Mucosa of descending colon (tissue), 3 donors: ENCODE measurements at regions not wholly inside any gene's neighbourhood (a gene's known extent, or its start where the extent isn't known, plus 50 kb on each side); places are given as distances from the start of the nearest gene placed in this dataset.

ENCODE experiments used
- ATAC-seq: fragments of 200-7000 bp; cut with Tn5 transposase; one replicate; pipeline ENCODE4 v1.9.1; 2020; ENCODE audit warnings: mild to moderate bottlenecking, moderate library complexity
- DNase-seq, 3 donors: peaks; one replicate each; pipeline ENCODE4 v3.0.0-alpha.2; 2020
- H3K36me3 ChIP-seq: fragments of 200-600 bp; one replicate; pipeline ENCODE4 v1.8.0; 2021; ENCODE audit warnings: low read depth, mild to moderate bottlenecking
- H3K4me1 ChIP-seq: fragments of 200-600 bp; one replicate; pipeline ENCODE4 v1.8.0; 2021; ENCODE audit warnings: low read depth, mild to moderate bottlenecking
- H3K4me3 ChIP-seq: fragments of 200-600 bp; one replicate; pipeline ENCODE4 v1.8.0; 2021; ENCODE audit warnings: mild to moderate bottlenecking
- H3K9me3 ChIP-seq: fragments of 200-600 bp; one replicate; pipeline ENCODE4 v1.8.0; 2021; ENCODE audit warnings: mild to moderate bottlenecking
- CTCF ChIP-seq: fragments of 200-600 bp; IDR thresholded peaks from one replicate; pipeline ENCODE4 v1.8.0; 2022; ENCODE audit warnings: antibody characterized with exemption, mild to moderate bottlenecking
- intact Hi-C, 2 donors: fragments of 100-400 bp; cut with DNase I in 1 of 2; cut with micrococcal nuclease in 1 of 2; formaldehyde crosslinking; loops; one replicate each; pipeline versions ENCODE4 v1.11.0 to v1.11.1; 2022; cut with DNase I, micrococcal nuclease
- donor health status: DM: no; HTN: no; CAD: no; lungs with moderate emphysema.
- donor health status: DM: no; HTN: no; CAD: no.
- donor health status: DM: no; HTN: yes; CAD: no.

GRCh38 chr2:196391149-196391479 lies 219.7 kb upstream of the STK17B start:
- no peaks in the 10 kb centered on the region for H3K36me3 ChIP-seq
- no peak overlapping the region for H3K4me3 ChIP-seq
- no peak for DNase-seq
- no peaks in the 10 kb centered on the region for H3K4me1 ChIP-seq
- intact Hi-C loops: no loop called here
- no peak for TF ChIP-seq CTCF
- no peak for ATAC-seq
- no peaks in the 10 kb centered on the region for H3K9me3 ChIP-seq

DNA sequence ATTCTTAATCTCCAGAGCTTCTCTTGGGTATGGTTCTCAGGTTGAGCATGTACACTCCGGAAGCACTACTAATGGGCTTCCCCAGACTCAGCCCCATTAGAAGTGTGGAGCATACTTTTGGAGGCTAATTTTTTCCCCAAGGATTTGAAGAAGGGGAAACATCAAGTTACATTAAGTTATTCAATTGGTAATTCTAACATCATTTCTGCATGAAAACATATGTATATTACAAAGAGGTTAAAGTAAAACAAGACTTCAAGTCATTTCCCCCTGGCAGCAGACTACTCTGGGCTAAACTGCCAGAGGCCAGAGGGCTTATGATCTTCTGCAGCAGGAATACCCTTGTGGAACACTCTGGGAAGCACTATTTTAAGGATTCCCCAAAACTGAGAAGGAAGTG lies 227.7 kb upstream of the STK17B start:
- no peak for ATAC-seq
- Histone ChIP-seq H3K4me3 (no peak overlapping the region), H3K4me1 (no peaks in the 10 kb centered on the region), H3K36me3 (no peaks in the 10 kb centered on the region), H3K9me3 (no peaks in the 10 kb centered on the region)
- no peak for TF ChIP-seq CTCF
- intact Hi-C loops: no loop called here
- no peak for DNase-seq

GRCh38 chr2:196399722-196400691 lies 228.6 kb upstream of the STK17B start:
- TF ChIP-seq CTCF: no peak
- Histone ChIP-seq H3K9me3 (no peaks in the 10 kb centered on the region), H3K4me1 (no peaks in the 10 kb centered on the region), H3K4me3 (no peak overlapping the region), H3K36me3 (no peaks in the 10 kb centered on the region)
- ATAC-seq: no peak
- DNase-seq: no peak
- intact Hi-C loops: no loop called here

GRCh38 chr2:196403471-196403870 lies 232.1 kb upstream of the STK17B start:
- intact Hi-C loops: no loop called here
- no peaks in the 10 kb centered on the region for H3K4me1 ChIP-seq
- H3K36me3 ChIP-seq: no peaks in the 10 kb centered on the region
- ATAC-seq: no peak
- no peaks in the 10 kb centered on the region for H3K9me3 ChIP-seq
- no peak overlapping the region for H3K4me3 ChIP-seq
- no peak for TF ChIP-seq CTCF
- no peak for DNase-seq

GRCh38 chr2:196404276-196404675 lies 232.9 kb upstream of the STK17B start:
- TF ChIP-seq CTCF: no peak
- Histone ChIP-seq H3K4me1 (no peaks in the 10 kb centered on the region), H3K9me3 (no peaks in the 10 kb centered on the region), H3K4me3 (no peak overlapping the region), H3K36me3 (no peaks in the 10 kb centered on the region)
- no peak for DNase-seq
- intact Hi-C loops: no loop called here
- ATAC-seq: no peak
